Testis (tissue), 2 donors: ENCODE measurements at regions not wholly inside any gene's neighbourhood (a gene's known extent, or its start where the extent isn't known, plus 50 kb on each side); places are given as distances from the start of the nearest gene placed in this dataset.

Experiments used
- POLR2A ChIP-seq: fragments of 450-650 bp; IDR thresholded peaks from one replicate; pipeline ENCODE4 v1.6.1; 2017; ENCODE audit warnings: antibody characterized with exemption, mild to moderate bottlenecking, moderate library complexity
- TF ChIP-seq, protein P1 (sequence below), 3 experiments: fragments of 450-650 bp in 2 of 3; fragments of 200-600 bp in 1 of 3; sonication (generic) in 1 of 3; IDR thresholded peaks; one replicate each; pipeline ENCODE4 v1.5.1; 2016 to 2019; ENCODE audit warnings: antibody characterized with exemption in 3 of 3, mild to moderate bottlenecking in 2 of 3, moderate library complexity in 1 of 3

GRCh38 chr7:56570968-56571367 is 454.8 kb upstream of the NUPR2 start:
- TF ChIP-seq, protein P1, sequence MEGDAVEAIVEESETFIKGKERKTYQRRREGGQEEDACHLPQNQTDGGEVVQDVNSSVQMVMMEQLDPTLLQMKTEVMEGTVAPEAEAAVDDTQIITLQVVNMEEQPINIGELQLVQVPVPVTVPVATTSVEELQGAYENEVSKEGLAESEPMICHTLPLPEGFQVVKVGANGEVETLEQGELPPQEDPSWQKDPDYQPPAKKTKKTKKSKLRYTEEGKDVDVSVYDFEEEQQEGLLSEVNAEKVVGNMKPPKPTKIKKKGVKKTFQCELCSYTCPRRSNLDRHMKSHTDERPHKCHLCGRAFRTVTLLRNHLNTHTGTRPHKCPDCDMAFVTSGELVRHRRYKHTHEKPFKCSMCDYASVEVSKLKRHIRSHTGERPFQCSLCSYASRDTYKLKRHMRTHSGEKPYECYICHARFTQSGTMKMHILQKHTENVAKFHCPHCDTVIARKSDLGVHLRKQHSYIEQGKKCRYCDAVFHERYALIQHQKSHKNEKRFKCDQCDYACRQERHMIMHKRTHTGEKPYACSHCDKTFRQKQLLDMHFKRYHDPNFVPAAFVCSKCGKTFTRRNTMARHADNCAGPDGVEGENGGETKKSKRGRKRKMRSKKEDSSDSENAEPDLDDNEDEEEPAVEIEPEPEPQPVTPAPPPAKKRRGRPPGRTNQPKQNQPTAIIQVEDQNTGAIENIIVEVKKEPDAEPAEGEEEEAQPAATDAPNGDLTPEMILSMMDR (IDR thresholded peaks at IDR 0.05), result no peak
- no peak for TF ChIP-seq POLR2A
